ENCODE measurements at regions not wholly inside any gene's neighbourhood (a gene's known extent, or its start where the extent isn't known, plus 50 kb on each side); places are given as distances from the start of the nearest gene placed in this dataset.

GRCh38 chr18:38076346-38077070 lies 510.9 kb upstream of the CELF4 start:
- no peak for TF ChIP-seq CTCF (conservative IDR thresholded peaks at IDR 0.05; ENCODE audit: low read depth, low read length)
- TF ChIP-seq EZH2phosphoT487 (IDR thresholded peaks at IDR 0.05; ENCODE audit: borderline replicate concordance, low read length) = no peak
